CD14-positive monocyte (primary cell): ENCODE measurements at regions not wholly inside any gene's neighbourhood (a gene's known extent, or its start where the extent isn't known, plus 50 kb on each side); places are given as distances from the start of the nearest gene placed in this dataset.
"Not testable (repeated sequence)": the region's sequence is repeated elsewhere in the genome, so short reads cannot be mapped to it uniquely, and the experiment has no call there.

Experiments
- DNase-seq, 3 donors: peaks; one replicate each; pipeline ENCODE4 v3.0.0-alpha.2; 2011 to 2022
- H2AFZ ChIP-seq: 2 replicates; pipeline ENCODE4 v1.6.0; 2012; ENCODE audit warnings: mild to moderate bottlenecking, low read depth, low read length, inconsistent platforms; ENCODE audit not compliant: insufficient read depth, poor library complexity, severe bottlenecking
- H3K27ac ChIP-seq, 2 donors: 1 replicate in 1 of 2; 2 replicates in 1 of 2; pipeline ENCODE4 v1.5.1; 2012 to 2013; ENCODE audit warnings: low read length in 2 of 2, control low read depth in 1 of 2, inconsistent platforms in 1 of 2, low read depth in 1 of 2, mild to moderate bottlenecking in 1 of 2
- H3K27me3 ChIP-seq, 2 donors: one replicate each; pipeline versions ENCODE4 v1.6.0 to v1.6.1; 2011 to 2013; ENCODE audit warnings: low read length in 2 of 2; ENCODE audit not compliant: control insufficient read depth in 2 of 2, insufficient read depth in 2 of 2
- H3K36me3 ChIP-seq, 2 donors: replicated peaks in 1 of 2; 1 replicate in 1 of 2; 2 replicates in 1 of 2; pipeline versions ENCODE4 v1.5.1 to v1.6.1; 2012 to 2013; ENCODE audit warnings: low read length in 2 of 2, control low read depth in 1 of 2, inconsistent platforms in 1 of 2, mild to moderate bottlenecking in 1 of 2; ENCODE audit not compliant: insufficient read depth in 2 of 2, control insufficient read depth in 1 of 2
- H3K4me1 ChIP-seq, 2 donors: 1 replicate in 1 of 2; 2 replicates in 1 of 2; pipeline versions ENCODE4 v1.5.1 to v1.6.1; 2012 to 2013; ENCODE audit warnings: low read length in 2 of 2, control low read depth in 1 of 2, inconsistent platforms in 1 of 2, mild to moderate bottlenecking in 1 of 2, moderate library complexity in 1 of 2; ENCODE audit not compliant: insufficient read depth in 2 of 2, control insufficient read depth in 1 of 2
- H3K4me2 ChIP-seq: replicated peaks from 2 replicates; pipeline ENCODE3; 2012; ENCODE audit warnings: low read length, moderate library complexity, mild to moderate bottlenecking; ENCODE audit not compliant: poor library complexity, severe bottlenecking; ENCODE audit errors: extremely low read depth
- H3K4me3 ChIP-seq, 3 experiments: fragments of 200-600 bp in 1 of 3; sonication (generic) in 1 of 3; replicated peaks in 1 of 3; 1 replicate in 2 of 3; 2 replicates in 1 of 3; pipeline ENCODE4 v1.5.1; 2011 to 2013; ENCODE audit warnings: low read length in 3 of 3, mild to moderate bottlenecking in 3 of 3, control low read depth in 2 of 3, low read depth in 2 of 3, inconsistent platforms in 1 of 3, moderate library complexity in 1 of 3
- H3K79me2 ChIP-seq: 2 replicates; pipeline ENCODE4 v1.6.0; 2012; ENCODE audit warnings: mild to moderate bottlenecking, control low read depth, inconsistent platforms, low read length, moderate library complexity; ENCODE audit not compliant: insufficient read depth
- H3K9ac ChIP-seq: 2 replicates; pipeline ENCODE4 v1.6.0; 2017; ENCODE audit warnings: low read length, mild to moderate bottlenecking; ENCODE audit not compliant: insufficient read depth, poor library complexity, severe bottlenecking
- H3K9me3 ChIP-seq, 2 donors: replicated peaks in 1 of 2; 1 replicate in 1 of 2; 2 replicates in 1 of 2; pipeline versions ENCODE4 v1.5.1 to v1.6.1; 2012 to 2013; ENCODE audit warnings: low read length in 2 of 2, control low read depth in 1 of 2; ENCODE audit not compliant: control insufficient read depth in 1 of 2, insufficient read depth in 1 of 2
- H4K20me1 ChIP-seq: 2 replicates; pipeline ENCODE4 v1.6.0; 2012; ENCODE audit warnings: mild to moderate bottlenecking, low read length, control low read depth, moderate library complexity; ENCODE audit not compliant: insufficient read depth
- H3K27ac Mint-ChIP-seq, 7 donors: one replicate each; pipeline ENCODE4 v1.8.0; 2020; ENCODE audit warnings: mild to moderate bottlenecking in 7 of 7, mixed read lengths in 7 of 7, moderate library complexity in 6 of 7, inconsistent platforms in 2 of 7
- H3K27me3 Mint-ChIP-seq, 3 donors: one replicate each; pipeline ENCODE4 v1.8.0; 2021 to 2022; ENCODE audit warnings: low read depth in 3 of 3, mild to moderate bottlenecking in 3 of 3, mixed read lengths in 3 of 3, moderate library complexity in 3 of 3, inconsistent platforms in 1 of 3
- H3K36me3 Mint-ChIP-seq, 2 donors: one replicate each; pipeline ENCODE4 v1.8.0; 2020; ENCODE audit warnings: mixed read lengths in 2 of 2, inconsistent platforms in 1 of 2, mild to moderate bottlenecking in 1 of 2
- H3K4me1 Mint-ChIP-seq: one replicate; pipeline ENCODE4 v1.8.0; 2020; ENCODE audit warnings: mild to moderate bottlenecking, mixed read lengths
- H3K4me3 Mint-ChIP-seq, 2 donors: one replicate each; pipeline ENCODE4 v1.8.0; 2020; ENCODE audit warnings: mild to moderate bottlenecking in 2 of 2, mixed read lengths in 2 of 2, moderate library complexity in 1 of 2
- H3K9me3 Mint-ChIP-seq, 7 donors: one replicate each; pipeline ENCODE4 v1.8.0; 2020 to 2022; ENCODE audit warnings: mixed read lengths in 7 of 7, mild to moderate bottlenecking in 6 of 7, moderate library complexity in 6 of 7, inconsistent platforms in 2 of 7
- WGBS: methylation state at CpG from one replicate; pipeline ENCODE4 v1.1.5; 2013; ENCODE audit warnings: missing lambda C conversion rate; ENCODE audit not compliant: insufficient coverage; 5-methylcytosine and 5-hydroxymethylcytosine counted together
- intact Hi-C, 2 donors: fragments of 100-400 bp; cut with micrococcal nuclease; formaldehyde crosslinking; loops; one replicate each; pipeline versions ENCODE4 v1.15.0 to v1.15.1; 2023
- TF ChIP-seq, protein P1 (sequence below): fragments of 200-600 bp; IDR thresholded peaks from one replicate; pipeline ENCODE4 v1.8.0; 2022; ENCODE audit warnings: antibody characterized with exemption, mild to moderate bottlenecking

DNA sequence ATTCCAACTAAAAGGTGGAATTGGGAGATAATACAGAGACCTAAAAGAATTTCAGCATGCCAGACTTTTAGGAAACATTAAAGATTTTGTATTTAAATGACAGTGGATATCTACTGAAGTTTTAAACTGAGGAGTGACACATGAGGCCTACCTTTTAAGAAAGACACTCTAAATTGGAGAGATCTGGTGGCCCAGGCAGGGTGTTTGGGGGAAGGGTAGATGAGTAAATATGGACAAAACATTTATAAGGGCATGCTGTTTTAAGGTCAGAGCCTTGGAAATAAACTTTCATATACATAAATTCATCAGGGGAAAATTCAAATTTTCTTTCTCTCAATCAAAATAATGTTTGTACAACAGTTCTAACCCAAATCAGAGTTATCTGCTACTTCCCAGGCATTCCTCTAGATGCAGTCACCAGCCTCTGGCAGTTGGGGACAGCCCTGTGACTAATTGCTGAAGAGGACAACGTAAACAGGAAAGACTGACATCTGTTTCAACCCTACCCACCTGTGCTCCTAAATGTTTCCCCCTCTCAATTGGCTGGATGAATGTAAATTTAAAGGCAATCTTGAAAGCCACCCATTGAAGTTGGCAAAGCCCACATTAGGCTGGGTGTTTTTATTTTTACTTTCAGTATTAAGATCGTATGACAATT, 1646.9 kb upstream of the ADGRL3 start:
- Histone ChIP-seq H3K9ac (peak overlapping the region; percentile 54), H3K36me3 (no peaks in the 10 kb centered on the region), H3K4me2 (peak overlapping the region; percentile 51), H4K20me1 (no peaks in the 10 kb centered on the region), H3K9me3 (no peaks in the 10 kb centered on the region), H2AFZ (peak overlapping the region; percentile 74), H3K4me3 (peak overlapping the region; percentile 6 to 66 (median 26)), H3K4me1 (no peaks in the 10 kb centered on the region), H3K27me3 (no peaks in the 10 kb centered on the region), H3K27ac (peak overlapping the region in 1 of 2 donors; percentile 49), H3K79me2 (no peaks in the 10 kb centered on the region)
- TF ChIP-seq, protein P1, sequence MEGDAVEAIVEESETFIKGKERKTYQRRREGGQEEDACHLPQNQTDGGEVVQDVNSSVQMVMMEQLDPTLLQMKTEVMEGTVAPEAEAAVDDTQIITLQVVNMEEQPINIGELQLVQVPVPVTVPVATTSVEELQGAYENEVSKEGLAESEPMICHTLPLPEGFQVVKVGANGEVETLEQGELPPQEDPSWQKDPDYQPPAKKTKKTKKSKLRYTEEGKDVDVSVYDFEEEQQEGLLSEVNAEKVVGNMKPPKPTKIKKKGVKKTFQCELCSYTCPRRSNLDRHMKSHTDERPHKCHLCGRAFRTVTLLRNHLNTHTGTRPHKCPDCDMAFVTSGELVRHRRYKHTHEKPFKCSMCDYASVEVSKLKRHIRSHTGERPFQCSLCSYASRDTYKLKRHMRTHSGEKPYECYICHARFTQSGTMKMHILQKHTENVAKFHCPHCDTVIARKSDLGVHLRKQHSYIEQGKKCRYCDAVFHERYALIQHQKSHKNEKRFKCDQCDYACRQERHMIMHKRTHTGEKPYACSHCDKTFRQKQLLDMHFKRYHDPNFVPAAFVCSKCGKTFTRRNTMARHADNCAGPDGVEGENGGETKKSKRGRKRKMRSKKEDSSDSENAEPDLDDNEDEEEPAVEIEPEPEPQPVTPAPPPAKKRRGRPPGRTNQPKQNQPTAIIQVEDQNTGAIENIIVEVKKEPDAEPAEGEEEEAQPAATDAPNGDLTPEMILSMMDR = no peak
- peak overlapping the region; percentile 62 to 80 for H3K4me3 Mint-ChIP-seq
- H3K4me1 Mint-ChIP-seq = peaks cover 16% of the 10 kb centered on the region
- H3K27me3 Mint-ChIP-seq = peaks cover 0 to 3% (median 0%) of the 10 kb centered on the region in 3 donors
- H3K9me3 Mint-ChIP-seq = peaks cover 0 to 2% (median 0%) of the 10 kb centered on the region in 7 donors
- WGBS = no CpG with 5 or more reads among the region's 2 CpGs
- peak overlapping the region in 4 of 7 donors; percentile 12 to 66 (median 20) for H3K27ac Mint-ChIP-seq
- no peaks in the 10 kb centered on the region for H3K36me3 Mint-ChIP-seq
- intact Hi-C loops = no loop called here
- no peak for DNase-seq

DNA sequence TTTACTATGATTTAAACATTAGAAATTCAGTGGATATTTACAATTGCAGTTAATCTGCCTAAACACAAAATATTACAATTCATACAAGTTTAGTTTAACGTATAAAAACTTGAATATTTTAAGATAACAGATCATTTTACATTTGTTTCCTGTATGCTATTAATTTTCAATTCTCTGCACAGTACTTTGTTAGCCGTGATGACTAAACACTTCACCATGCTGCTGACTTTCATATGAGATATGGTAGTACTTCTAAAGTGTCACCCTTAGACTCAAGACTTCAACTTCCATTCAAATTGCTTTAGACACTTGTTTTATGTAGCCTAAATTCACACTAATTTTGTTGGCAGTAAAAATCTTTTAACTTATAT, 1646.4 kb upstream of the ADGRL3 start:
- Histone ChIP-seq H3K4me3 (peak overlapping the region; percentile 6 to 66 (median 26)), H2AFZ (peak overlapping the region; percentile 74), H3K4me1 (no peaks in the 10 kb centered on the region), H3K36me3 (no peaks in the 10 kb centered on the region), H3K4me2 (peak overlapping the region; percentile 51), H3K9ac (peak overlapping the region; percentile 54), H3K27ac (peak overlapping the region in 1 of 2 donors; percentile 49), H4K20me1 (no peaks in the 10 kb centered on the region), H3K9me3 (no peaks in the 10 kb centered on the region), H3K27me3 (no peaks in the 10 kb centered on the region), H3K79me2 (no peaks in the 10 kb centered on the region)
- Mint-ChIP-seq H3K27ac (no peak overlapping the region), H3K27me3 (peaks cover 0 to 3% (median 0%) of the 10 kb centered on the region in 3 donors), H3K9me3 (peaks cover 0 to 2% (median 0%) of the 10 kb centered on the region in 7 donors), H3K4me1 (peaks cover 16% of the 10 kb centered on the region), H3K4me3 (peak overlapping the region in 1 of 2 donors; percentile 80), H3K36me3 (no peaks in the 10 kb centered on the region)
- no CpG with 5 or more reads among the region's 2 CpGs for WGBS
- intact Hi-C loops = no loop called here
- no peak for DNase-seq
- TF ChIP-seq, protein P1 = no peak

DNA sequence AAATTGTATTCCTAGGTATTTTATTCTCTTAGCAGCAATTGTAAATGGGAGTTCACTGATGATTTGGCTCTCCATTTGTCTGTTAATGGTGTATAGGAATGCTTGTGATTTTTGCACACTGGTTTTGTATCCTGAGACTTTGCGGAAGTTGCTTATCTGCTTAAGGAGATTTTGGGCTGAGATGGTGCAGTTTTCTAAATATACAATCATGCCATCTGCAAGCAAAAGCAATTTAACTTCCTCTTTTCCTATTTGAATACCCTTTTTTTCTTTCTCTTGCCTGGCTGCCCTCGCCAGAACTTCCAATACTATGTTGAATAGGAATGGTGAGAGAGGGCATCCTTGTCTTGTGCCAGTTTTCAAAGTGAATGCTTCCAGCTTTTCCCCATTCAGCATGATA, 1643.9 kb upstream of the ADGRL3 start:
- H3K9ac ChIP-seq, DNase-seq, intact Hi-C loops, H3K27ac Mint-ChIP-seq, H3K9me3 Mint-ChIP-seq, H3K27ac ChIP-seq, H3K27me3 ChIP-seq, H3K4me1 ChIP-seq, H3K4me3 Mint-ChIP-seq, H3K9me3 ChIP-seq, H3K4me2 ChIP-seq, H2AFZ ChIP-seq, H3K27me3 Mint-ChIP-seq, H3K79me2 ChIP-seq, H3K36me3 ChIP-seq, H3K4me3 ChIP-seq, H4K20me1 ChIP-seq, H3K36me3 Mint-ChIP-seq: not testable (repeated sequence)
- no CpG with 5 or more reads among the region's 2 CpGs for WGBS
- H3K4me1 Mint-ChIP-seq = peaks cover 16% of the 10 kb centered on the region
